ENCODE measurements at regions not wholly inside any gene's neighbourhood (a gene's known extent, or its start where the extent isn't known, plus 50 kb on each side); places are given as distances from the start of the nearest gene placed in this dataset.

- Histone ChIP-seq H3K9me3 (no peaks in the 10 kb centered on the region), H3K4me3 (no peak overlapping the region), H3K4me1 (no peaks in the 10 kb centered on the region), H3K36me3 (no peaks in the 10 kb centered on the region), H3K27me3 (no peaks in the 10 kb centered on the region), H3K27ac (no peak overlapping the region)
- intact Hi-C loops (cut with DNase I), result no loop called here
- DNase-seq, result no peak
- no peak for ATAC-seq
- TF ChIP-seq CTCF (IDR thresholded peaks at IDR 0.05), result no peak
- no peak for TF ChIP-seq POLR2A (IDR thresholded peaks at IDR 0.05)
- WGBS, 4 donors, result 62 to 75% (median 71%) methylated on average over 3 of the region's 3 CpGs
These were observed 147.6 kb upstream of the TIAM1 start for GRCh38 chr21:31491617-31492016.

GRCh38 chr21:31490443-31490842, 146.4 kb upstream of the TIAM1 start:
- Histone ChIP-seq H3K27me3 (no peaks in the 10 kb centered on the region), H3K4me1 (no peaks in the 10 kb centered on the region), H3K9me3 (peaks cover 0 to 6% (median 0%) of the 10 kb centered on the region in 12 donors), H3K27ac (no peak overlapping the region), H3K36me3 (no peaks in the 10 kb centered on the region), H3K4me3 (no peak overlapping the region)
- WGBS, 4 donors, result 85 to 100% (median 93%) methylated on average over 2 of the region's 2 CpGs
- no peak for DNase-seq
- intact Hi-C loops (cut with DNase I), result no loop called here
- no peak for TF ChIP-seq POLR2A (IDR thresholded peaks at IDR 0.05)
- ATAC-seq, result no peak

GRCh38 chr21:31489726-31490125, 145.7 kb upstream of the TIAM1 start:
- TF ChIP-seq POLR2A (IDR thresholded peaks at IDR 0.05) (no peak), CTCF (IDR thresholded peaks at IDR 0.05) (no peak)
- ATAC-seq (no peak), DNase-seq (no peak)
- WGBS, 4 donors, result 83 to 88% (median 87%) methylated on average over 2 of the region's 2 CpGs
- peaks cover 0 to 10% (median 0%) of the 10 kb centered on the region in 12 donors for H3K9me3 ChIP-seq
- no peak overlapping the region for H3K27ac ChIP-seq
- intact Hi-C loops (cut with DNase I), result no loop called here
- no peaks in the 10 kb centered on the region for H3K4me1 ChIP-seq
- H3K27me3 ChIP-seq, result no peaks in the 10 kb centered on the region
- H3K4me3 ChIP-seq, result no peak overlapping the region
- H3K36me3 ChIP-seq, result no peaks in the 10 kb centered on the region

- DNase-seq, result no peak
- intact Hi-C loops (cut with DNase I), result no loop called here
- no peaks in the 10 kb centered on the region for H3K36me3 ChIP-seq
- ATAC-seq, result no peak
- H3K4me1 ChIP-seq, result no peaks in the 10 kb centered on the region
- no peak overlapping the region for H3K27ac ChIP-seq
- WGBS, 4 donors, result 83 to 90% (median 86%) methylated on average over 6 of the region's 6 CpGs
- H3K4me3 ChIP-seq, result no peak overlapping the region
- TF ChIP-seq POLR2A (IDR thresholded peaks at IDR 0.05), result no peak
- TF ChIP-seq CTCF (IDR thresholded peaks at IDR 0.05), result no peak
- no peaks in the 10 kb centered on the region for H3K27me3 ChIP-seq
- H3K9me3 ChIP-seq, result peaks cover 0 to 15% (median 0%) of the 10 kb centered on the region in 12 donors
These were observed 145.0 kb upstream of the TIAM1 start for GRCh38 chr21:31489014-31489413.

- DNase-seq (no peak), ATAC-seq (no peak)
- Histone ChIP-seq H3K4me3 (no peak overlapping the region), H3K36me3 (no peaks in the 10 kb centered on the region), H3K27ac (no peak overlapping the region), H3K9me3 (peaks cover 0 to 35% (median 10%) of the 10 kb centered on the region in 12 donors), H3K4me1 (no peaks in the 10 kb centered on the region), H3K27me3 (no peaks in the 10 kb centered on the region)
- intact Hi-C loops (cut with DNase I), result no loop called here
- 81 to 97% (median 83%) methylated on average over 5 of the region's 5 CpGs for WGBS, 4 donors
- TF ChIP-seq POLR2A (IDR thresholded peaks at IDR 0.05), result no peak
- TF ChIP-seq CTCF (IDR thresholded peaks at IDR 0.05), result no peak
These were observed 140.2 kb upstream of the TIAM1 start for GRCh38 chr21:31484219-31484618.
